ENCODE measurements at regions not wholly inside any gene's neighbourhood (a gene's known extent, or its start where the extent isn't known, plus 50 kb on each side); places are given as distances from the start of the nearest gene placed in this dataset.
"Not testable (repeated sequence)": the region's sequence is repeated elsewhere in the genome, so short reads cannot be mapped to it uniquely, and the experiment has no call there.

DNA sequence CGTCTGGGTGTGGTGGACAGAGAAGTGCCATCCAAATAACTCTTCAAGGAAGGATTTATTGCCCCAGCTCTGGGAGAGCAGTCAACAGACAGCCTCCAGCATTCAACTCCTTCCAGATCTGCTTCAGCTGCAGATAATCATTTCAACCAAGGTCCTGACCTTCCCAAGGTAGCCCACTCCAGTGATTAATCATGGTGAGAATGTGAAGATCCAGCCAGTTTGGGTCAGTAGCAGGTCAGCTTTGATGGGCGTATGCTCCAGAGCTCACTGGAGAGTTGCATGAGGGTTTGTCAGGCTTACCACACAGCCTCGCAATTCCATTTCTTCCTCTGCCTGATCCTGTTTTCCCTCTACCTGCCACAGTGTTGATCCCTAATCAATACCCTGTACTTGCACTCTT is 214.5 kb upstream of the ZRANB2 start:
- DNase-seq (ENCODE audit: insufficient read length, low spot score, missing footprints): no peak
- Histone ChIP-seq H3K27ac (ENCODE audit: low read depth, low read length) (no peak overlapping the region), H3K4me1 (ENCODE audit: insufficient read depth, low read length) (no peaks in the 10 kb centered on the region), H4K20me1 (ENCODE audit: insufficient read depth, low read length) (no peaks in the 10 kb centered on the region), H3K4me2 (ENCODE audit: insufficient read depth, low read length) (no peak overlapping the region), H3K36me3 (ENCODE audit: insufficient read depth, low read length) (no peaks in the 10 kb centered on the region), H3K27me3 (ENCODE audit: insufficient read depth, low read length) (no peaks in the 10 kb centered on the region), H3K4me3 (ENCODE audit: insufficient read depth, low read length) (no peak overlapping the region), H2AFZ (ENCODE audit: low read length) (no peak overlapping the region), H3K9me3 (ENCODE audit: low read depth, low read length) (no peaks in the 10 kb centered on the region), H3K79me2 (ENCODE audit: insufficient read depth, low read length) (no peaks in the 10 kb centered on the region)
- no peak for TF ChIP-seq CTCF (IDR thresholded peaks at IDR 0.05; ENCODE audit: extremely low read depth, low read depth, low read length)

GRCh38 chr1:71294178-71294577 is 213.3 kb upstream of the ZRANB2 start:
- TF ChIP-seq CTCF (IDR thresholded peaks at IDR 0.05; ENCODE audit: extremely low read depth, low read depth, low read length): no peak

GRCh38 chr1:71292203-71292602 is 211.4 kb upstream of the ZRANB2 start:
- TF ChIP-seq CTCF (IDR thresholded peaks at IDR 0.05; ENCODE audit: extremely low read depth, low read depth, low read length): no peak
- H3K79me2 ChIP-seq (ENCODE audit: insufficient read depth, low read length): no peaks in the 10 kb centered on the region

More at GRCh38 chr1:71294178-71294577, 213.3 kb upstream of the ZRANB2 start:
- H3K27me3 ChIP-seq (ENCODE audit: insufficient read depth, low read length): no peaks in the 10 kb centered on the region
- no peak overlapping the region for H2AFZ ChIP-seq (ENCODE audit: low read length)
- H3K9me3 ChIP-seq (ENCODE audit: low read depth, low read length): no peaks in the 10 kb centered on the region
- peak; percentile 3 for DNase-seq (ENCODE audit: insufficient read length, low spot score, missing footprints)
- H3K4me1 ChIP-seq (ENCODE audit: insufficient read depth, low read length): no peaks in the 10 kb centered on the region
- H3K4me2 ChIP-seq (ENCODE audit: insufficient read depth, low read length): no peak overlapping the region
- H4K20me1 ChIP-seq (ENCODE audit: insufficient read depth, low read length): no peaks in the 10 kb centered on the region
- no peak overlapping the region for H3K27ac ChIP-seq (ENCODE audit: low read depth, low read length)
- no peak overlapping the region for H3K4me3 ChIP-seq (ENCODE audit: insufficient read depth, low read length)
- H3K36me3 ChIP-seq (ENCODE audit: insufficient read depth, low read length): no peaks in the 10 kb centered on the region
- no peaks in the 10 kb centered on the region for H3K79me2 ChIP-seq (ENCODE audit: insufficient read depth, low read length)

GRCh38 chr1:71290506-71291237 is 209.8 kb upstream of the ZRANB2 start:
- H3K4me1 ChIP-seq (ENCODE audit: insufficient read depth, low read length); H3K4me3 ChIP-seq (ENCODE audit: insufficient read depth, low read length); H3K36me3 ChIP-seq (ENCODE audit: insufficient read depth, low read length); H4K20me1 ChIP-seq (ENCODE audit: insufficient read depth, low read length); H3K9me3 ChIP-seq (ENCODE audit: low read depth, low read length); H3K27me3 ChIP-seq (ENCODE audit: insufficient read depth, low read length); H3K4me2 ChIP-seq (ENCODE audit: insufficient read depth, low read length); H3K79me2 ChIP-seq (ENCODE audit: insufficient read depth, low read length); H3K27ac ChIP-seq (ENCODE audit: low read depth, low read length); DNase-seq (ENCODE audit: insufficient read length, low spot score, missing footprints); H2AFZ ChIP-seq (ENCODE audit: low read length): not testable (repeated sequence)

More at GRCh38 chr1:71292203-71292602, 211.4 kb upstream of the ZRANB2 start:
- Histone ChIP-seq H3K36me3 (ENCODE audit: insufficient read depth, low read length) (no peaks in the 10 kb centered on the region), H3K9me3 (ENCODE audit: low read depth, low read length) (no peaks in the 10 kb centered on the region), H4K20me1 (ENCODE audit: insufficient read depth, low read length) (no peaks in the 10 kb centered on the region), H3K27ac (ENCODE audit: low read depth, low read length) (no peak overlapping the region), H2AFZ (ENCODE audit: low read length) (no peak overlapping the region), H3K27me3 (ENCODE audit: insufficient read depth, low read length) (no peaks in the 10 kb centered on the region), H3K4me2 (ENCODE audit: insufficient read depth, low read length) (no peak overlapping the region), H3K4me3 (ENCODE audit: insufficient read depth, low read length) (no peak overlapping the region), H3K4me1 (ENCODE audit: insufficient read depth, low read length) (no peaks in the 10 kb centered on the region)
- no peak for DNase-seq (ENCODE audit: insufficient read length, low spot score, missing footprints)
